IMR-90 (cell line): ENCODE measurements at regions not wholly inside any gene's neighbourhood (a gene's known extent, or its start where the extent isn't known, plus 50 kb on each side); places are given as distances from the start of the nearest gene placed in this dataset.

ENCODE experiments used
- ATAC-seq: fragments of 200-7000 bp; cut with Tn5 transposase; 2 replicates; pipeline ENCODE4 v1.9.1; 2020; ENCODE audit warnings: low read depth, mild to moderate bottlenecking, moderate library complexity
- BruUV-seq: library from RNA; stranded (reverse); fragments of 400-500 nt; replicated peaks from 2 replicates; lab custom pipeline; 2021; lab: Mats Ljungman, UMichigan
- CTCF ChIA-PET: fragments of 300-600 bp; formaldehyde crosslinking; extraction: SDS; loops from one replicate; lab custom pipeline; 2021; ENCODE audit warnings: antibody characterized with exemption; lab: Yijun Ruan, JAX
- POLR2A ChIA-PET: fragments of 300-600 bp; sonication (Branson Sonifier 250); formaldehyde crosslinking; loops from one replicate; lab custom pipeline; 2022; ENCODE audit warnings: antibody characterized with exemption; ENCODE audit not compliant: unreplicated experiment; lab: Charles Lee
- DNase-seq: peaks from one replicate; pipeline ENCODE4 v3.0.0; 2013
- H2AFZ ChIP-seq: replicated peaks from 2 replicates; pipeline ENCODE3; 2013; ENCODE audit warnings: low read length, mild to moderate bottlenecking; ENCODE audit not compliant: poor library complexity
- H2AK5ac ChIP-seq: 2 replicates; pipeline ENCODE4 v1.6.1; 2013; ENCODE audit warnings: low read depth, low read length, inconsistent platforms
- H2AK9ac ChIP-seq: replicated peaks from 2 replicates; pipeline ENCODE3; 2013; ENCODE audit warnings: mild to moderate bottlenecking, low read depth, low read length, moderate library complexity; ENCODE audit not compliant: poor library complexity
- H2BK120ac ChIP-seq: 2 replicates; pipeline ENCODE4 v1.6.1; 2013; ENCODE audit warnings: low read depth, low read length, inconsistent platforms
- H2BK15ac ChIP-seq: 3 replicates; pipeline ENCODE4 v1.6.1; 2013; ENCODE audit warnings: low read depth, low read length, inconsistent platforms
- H2BK20ac ChIP-seq: 2 replicates; pipeline ENCODE4 v1.6.1; 2013; ENCODE audit warnings: low read depth, mild to moderate bottlenecking, inconsistent platforms, low read length, moderate library complexity
- H2BK5ac ChIP-seq: 2 replicates; pipeline ENCODE4 v1.6.1; 2013; ENCODE audit warnings: mild to moderate bottlenecking, low read depth, low read length, inconsistent platforms; ENCODE audit not compliant: poor library complexity, severe bottlenecking
- H3K14ac ChIP-seq: replicated peaks from 2 replicates; pipeline ENCODE4 v1.6.1; 2013; ENCODE audit warnings: low read depth, low read length, inconsistent platforms
- H3K18ac ChIP-seq: 2 replicates; pipeline ENCODE4 v1.6.1; 2013; ENCODE audit warnings: low read depth, low read length, control low read depth
- H3K23ac ChIP-seq: 2 replicates; pipeline ENCODE4 v1.6.1; 2013; ENCODE audit warnings: low read depth, low read length, inconsistent platforms
- H3K27ac ChIP-seq: 2 replicates; pipeline ENCODE4 v1.5.1; 2013; ENCODE audit warnings: mild to moderate bottlenecking, control low read depth, low read length; ENCODE audit not compliant: insufficient read depth
- H3K27me3 ChIP-seq: 2 replicates; pipeline ENCODE4 v1.6.1; 2013; ENCODE audit warnings: low read length; ENCODE audit not compliant: control insufficient read depth, insufficient read depth
- H3K36me3 ChIP-seq: 2 replicates; pipeline ENCODE4 v1.6.1; 2013; ENCODE audit warnings: low read length, mixed read lengths; ENCODE audit not compliant: control insufficient read depth, insufficient read depth
- H3K4ac ChIP-seq: 2 replicates; pipeline ENCODE4 v1.6.1; 2013; ENCODE audit warnings: low read depth, low read length, inconsistent platforms
- H3K4me1 ChIP-seq: 2 replicates; pipeline ENCODE4 v1.6.1; 2013; ENCODE audit warnings: low read length, mixed read lengths; ENCODE audit not compliant: control insufficient read depth, insufficient read depth
- H3K4me2 ChIP-seq: 2 replicates; pipeline ENCODE4 v1.6.1; 2013; ENCODE audit warnings: low read depth, mild to moderate bottlenecking, control low read depth, low read length, moderate library complexity
- H3K4me3 ChIP-seq: 2 replicates; pipeline ENCODE4 v1.5.1; 2013; ENCODE audit warnings: low read depth, mild to moderate bottlenecking, control low read depth, low read length, moderate library complexity; ENCODE audit not compliant: insufficient read depth
- H3K56ac ChIP-seq: 2 replicates; pipeline ENCODE4 v1.6.1; 2013; ENCODE audit warnings: low read length, inconsistent platforms; ENCODE audit not compliant: insufficient read depth; ENCODE audit errors: extremely low read depth
- H3K79me1 ChIP-seq, 2 experiments: 2 replicates each; pipeline ENCODE4 v1.6.1; 2013; ENCODE audit warnings: low read length in 2 of 2, inconsistent platforms in 1 of 2, low read depth in 1 of 2
- H3K9ac ChIP-seq: 2 replicates; pipeline ENCODE4 v1.6.1; 2013; ENCODE audit warnings: low read depth, low read length, control low read depth
- H3K9me1 ChIP-seq: 2 replicates; pipeline ENCODE4 v1.6.1; 2013; ENCODE audit warnings: low read length, inconsistent platforms; ENCODE audit not compliant: insufficient read depth
- H3K9me3 ChIP-seq: 2 replicates; pipeline ENCODE4 v1.6.1; 2013; ENCODE audit warnings: low read length; ENCODE audit not compliant: control insufficient read depth, insufficient read depth
- H4K20me1 ChIP-seq: 2 replicates; pipeline ENCODE4 v1.6.1; 2013; ENCODE audit warnings: low read length, inconsistent platforms; ENCODE audit not compliant: insufficient read depth
- H4K5ac ChIP-seq: 2 replicates; pipeline ENCODE4 v1.6.1; 2013; ENCODE audit warnings: mild to moderate bottlenecking, low read depth, low read length, control low read depth
- H4K8ac ChIP-seq, 2 experiments: 2 replicates each; pipeline ENCODE4 v1.6.1; 2013; ENCODE audit warnings: low read depth in 2 of 2, low read length in 2 of 2, control low read depth in 1 of 2, inconsistent platforms in 1 of 2
- H4K91ac ChIP-seq: 2 replicates; pipeline ENCODE4 v1.6.1; 2013; ENCODE audit warnings: low read depth, low read length, inconsistent platforms; ENCODE audit not compliant: insufficient read depth
- BHLHE40 ChIP-seq: fragments of 150-350 bp; IDR thresholded peaks from 2 replicates; pipeline ENCODE4 v1.6.1; 2016; ENCODE audit warnings: mild to moderate bottlenecking, low read depth, low read length
- CHD1 ChIP-seq: IDR thresholded peaks from 2 replicates; pipeline ENCODE4 v1.6.1; 2012; ENCODE audit warnings: low read depth, low read length, improper control_type of control experiment
- FOS ChIP-seq: fragments of 150-350 bp; IDR thresholded peaks from 2 replicates; pipeline ENCODE4 v1.6.1; 2016; ENCODE audit warnings: low read depth, low read length
- MAFK ChIP-seq: IDR thresholded peaks from 2 replicates; pipeline ENCODE4 v1.6.1; 2012; ENCODE audit warnings: low read depth, low read length, improper control_type of control experiment
- NFE2L2 ChIP-seq: fragments of 150-350 bp; IDR thresholded peaks from 2 replicates; pipeline ENCODE4 v1.6.1; 2016; ENCODE audit warnings: low read depth, mild to moderate bottlenecking, low read length
- WGBS, 2 experiments: methylation state at CpG; one replicate each; pipeline versions ENCODE4 v1.1.5 to v1.1.7; 2013; ENCODE audit warnings: missing lambda C conversion rate in 2 of 2; ENCODE audit not compliant: insufficient read length in 1 of 2; ENCODE audit errors: extremely low coverage in 2 of 2; 5-methylcytosine and 5-hydroxymethylcytosine counted together
- dilution Hi-C: fragments of 300-500 bp; cut with HindIII; formaldehyde crosslinking; loops from one replicate; pipeline ENCODE4 v1.14.3; 2018; ENCODE audit warnings: low sequenced_read_pairs; ENCODE audit not compliant: unreplicated experiment
- in situ Hi-C: fragments of 300-500 bp; cut with MboI; formaldehyde crosslinking; loops from 3 replicates; pipeline ENCODE4 v1.14.3; 2019; ENCODE audit warnings: low sequenced_read_pairs, inconsistent platforms, mixed read lengths
- intact Hi-C: fragments of 100-400 bp; cut with micrococcal nuclease; formaldehyde crosslinking; loops from 2 replicates; pipeline ENCODE4 v1.10.0; 2022
- TF ChIP-seq, protein P1 (sequence below): conservative IDR thresholded peaks from 2 replicates; pipeline ENCODE4 v1.5.1; 2012; ENCODE audit warnings: mild to moderate bottlenecking, low read depth, low read length, improper control_type of control experiment
- TF ChIP-seq, protein P2 (sequence below): fragments of 150-350 bp; IDR thresholded peaks from 2 replicates; pipeline ENCODE4 v1.6.1; 2016; ENCODE audit warnings: low read depth, mild to moderate bottlenecking, low read length, moderate library complexity, borderline replicate concordance

DNA sequence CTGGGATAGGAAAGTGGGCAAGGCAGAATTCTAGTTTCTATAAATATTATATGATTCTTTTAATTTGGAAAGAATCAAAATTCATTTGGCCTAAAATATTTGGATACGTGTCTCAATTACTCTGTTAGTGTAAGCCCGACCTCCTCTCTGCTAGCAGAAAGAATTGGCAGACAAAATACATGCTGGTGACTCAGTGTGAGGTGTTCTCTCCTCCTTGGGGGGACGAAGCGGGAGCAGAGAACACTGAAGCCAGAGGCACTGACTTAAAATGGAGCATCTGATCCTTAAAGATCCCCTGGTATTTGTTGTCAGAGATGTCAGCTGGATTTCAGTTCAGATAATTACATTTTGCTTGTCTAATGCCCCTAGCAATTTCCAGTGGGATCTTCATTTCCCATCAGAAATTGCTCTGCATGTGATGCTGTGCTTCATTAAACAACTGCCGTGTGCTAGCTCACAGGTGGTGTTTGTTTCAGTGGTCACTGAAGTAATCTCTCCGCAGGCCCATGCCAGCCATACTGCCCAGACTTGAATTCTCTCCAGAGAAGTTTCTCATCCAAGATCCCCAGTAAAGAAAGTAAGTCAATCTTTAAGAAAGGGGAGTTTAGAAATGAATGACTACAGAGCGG is 188.7 kb upstream of the TLL1 start:
- no TSS peak for BruUV-seq
- dilution Hi-C loops, result no loop called here
- no peak for TF ChIP-seq CHD1
- no peak for TF ChIP-seq NFE2L2
- TF ChIP-seq, protein P1, sequence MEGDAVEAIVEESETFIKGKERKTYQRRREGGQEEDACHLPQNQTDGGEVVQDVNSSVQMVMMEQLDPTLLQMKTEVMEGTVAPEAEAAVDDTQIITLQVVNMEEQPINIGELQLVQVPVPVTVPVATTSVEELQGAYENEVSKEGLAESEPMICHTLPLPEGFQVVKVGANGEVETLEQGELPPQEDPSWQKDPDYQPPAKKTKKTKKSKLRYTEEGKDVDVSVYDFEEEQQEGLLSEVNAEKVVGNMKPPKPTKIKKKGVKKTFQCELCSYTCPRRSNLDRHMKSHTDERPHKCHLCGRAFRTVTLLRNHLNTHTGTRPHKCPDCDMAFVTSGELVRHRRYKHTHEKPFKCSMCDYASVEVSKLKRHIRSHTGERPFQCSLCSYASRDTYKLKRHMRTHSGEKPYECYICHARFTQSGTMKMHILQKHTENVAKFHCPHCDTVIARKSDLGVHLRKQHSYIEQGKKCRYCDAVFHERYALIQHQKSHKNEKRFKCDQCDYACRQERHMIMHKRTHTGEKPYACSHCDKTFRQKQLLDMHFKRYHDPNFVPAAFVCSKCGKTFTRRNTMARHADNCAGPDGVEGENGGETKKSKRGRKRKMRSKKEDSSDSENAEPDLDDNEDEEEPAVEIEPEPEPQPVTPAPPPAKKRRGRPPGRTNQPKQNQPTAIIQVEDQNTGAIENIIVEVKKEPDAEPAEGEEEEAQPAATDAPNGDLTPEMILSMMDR, result no peak
- TF ChIP-seq, protein P2, sequence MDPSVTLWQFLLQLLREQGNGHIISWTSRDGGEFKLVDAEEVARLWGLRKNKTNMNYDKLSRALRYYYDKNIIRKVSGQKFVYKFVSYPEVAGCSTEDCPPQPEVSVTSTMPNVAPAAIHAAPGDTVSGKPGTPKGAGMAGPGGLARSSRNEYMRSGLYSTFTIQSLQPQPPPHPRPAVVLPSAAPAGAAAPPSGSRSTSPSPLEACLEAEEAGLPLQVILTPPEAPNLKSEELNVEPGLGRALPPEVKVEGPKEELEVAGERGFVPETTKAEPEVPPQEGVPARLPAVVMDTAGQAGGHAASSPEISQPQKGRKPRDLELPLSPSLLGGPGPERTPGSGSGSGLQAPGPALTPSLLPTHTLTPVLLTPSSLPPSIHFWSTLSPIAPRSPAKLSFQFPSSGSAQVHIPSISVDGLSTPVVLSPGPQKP, result no peak
- TF ChIP-seq MAFK, result no peak
- TF ChIP-seq FOS, result no peak
- TF ChIP-seq BHLHE40, result no peak
- no peak overlapping the region for H4K5ac ChIP-seq
- H3K4me1 ChIP-seq, result no peaks in the 10 kb centered on the region
- no peak overlapping the region for H3K27ac ChIP-seq
- in situ Hi-C loops, result no loop called here
- WGBS, 2 experiments, result no CpG with 5 or more reads among the region's 7 CpGs
- H3K14ac ChIP-seq, result no peak overlapping the region
- ChIA-PET POLR2A (no interaction called here), CTCF (no interaction called here)
- H3K4me3 ChIP-seq, result no peak overlapping the region
- H3K56ac ChIP-seq, result no peak overlapping the region
- H2BK120ac ChIP-seq, result no peak overlapping the region
- no peak overlapping the region for H3K18ac ChIP-seq
- no peaks in the 10 kb centered on the region for H3K27me3 ChIP-seq
- H3K23ac ChIP-seq, result no peak overlapping the region
- no peak overlapping the region for H2AK9ac ChIP-seq
- H3K9ac ChIP-seq, result no peak overlapping the region
- no peak overlapping the region for H2BK15ac ChIP-seq
- no peak for ATAC-seq
- DNase-seq, result no peak
- H4K8ac ChIP-seq, result no peak overlapping the region
- peaks cover 11% of the 10 kb centered on the region; the same call in 1 of the 2 replicates for H3K9me3 ChIP-seq
- no peaks in the 10 kb centered on the region for H4K20me1 ChIP-seq
- H3K4me2 ChIP-seq, result no peak overlapping the region
- no peak overlapping the region for H2AFZ ChIP-seq
- H3K36me3 ChIP-seq, result no peaks in the 10 kb centered on the region
- intact Hi-C loops, result no loop called here
- H3K79me1 ChIP-seq, result no peaks in the 10 kb centered on the region
- no peak overlapping the region for H4K91ac ChIP-seq
- H3K9me1 ChIP-seq, result no peaks in the 10 kb centered on the region
- no peak overlapping the region for H2BK20ac ChIP-seq
- no peak overlapping the region for H3K4ac ChIP-seq
- no peak overlapping the region for H2BK5ac ChIP-seq
- no peak overlapping the region for H2AK5ac ChIP-seq
